ENCODE measurements at regions not wholly inside any gene's neighbourhood (a gene's known extent, or its start where the extent isn't known, plus 50 kb on each side); places are given as distances from the start of the nearest gene placed in this dataset.

- Histone ChIP-seq H2AFZ (ENCODE audit: low read length) (no peak overlapping the region), H3K79me2 (ENCODE audit: low read length) (no peaks in the 10 kb centered on the region), H4K20me1 (ENCODE audit: insufficient read depth, low read length) (no peaks in the 10 kb centered on the region), H3K27me3 (replicated peaks; ENCODE audit: insufficient read depth, low read length) (no peaks in the 10 kb centered on the region), H3F3A (ENCODE audit: insufficient read depth, low read length) (no peaks in the 10 kb centered on the region), H3K4me1 (ENCODE audit: low read length) (no peaks in the 10 kb centered on the region), H3K9me3 (replicated peaks; ENCODE audit: insufficient read depth, low read length) (no peaks in the 10 kb centered on the region), H3K4me2 (ENCODE audit: low read depth, low read length) (no peak overlapping the region), H3K27ac (ENCODE audit: low read length) (no peak overlapping the region), H3K4me3 (ENCODE audit: low read length) (no peak overlapping the region), H3K9me2 (replicated peaks; ENCODE audit: insufficient read depth, low read length) (no peaks in the 10 kb centered on the region), H3K36me3 (replicated peaks; ENCODE audit: insufficient read depth, low read length) (no peaks in the 10 kb centered on the region), H3K9ac (ENCODE audit: low read length) (no peak overlapping the region)
- TF ChIP-seq EZH2 (optimal IDR thresholded peaks at IDR 0.05; ENCODE audit: low read depth, low read length), result no peak
- no peak for TF ChIP-seq EZH2phosphoT487 (IDR thresholded peaks at IDR 0.05; ENCODE audit: low read length)
- no peak for TF ChIP-seq CTCF (IDR thresholded peaks at IDR 0.05; ENCODE audit: low read length)
- DNase-seq, result no peak
Observed at GRCh38 chr3:14273901-14274611, 95.4 kb downstream of the LSM3 start.

GRCh38 chr3:14274612-14274936, 96.0 kb downstream of the LSM3 start:
- Histone ChIP-seq H3K4me1 (ENCODE audit: low read length) (no peaks in the 10 kb centered on the region), H3K4me2 (ENCODE audit: low read depth, low read length) (no peak overlapping the region), H3K79me2 (ENCODE audit: low read length) (no peaks in the 10 kb centered on the region), H2AFZ (ENCODE audit: low read length) (no peak overlapping the region), H4K20me1 (ENCODE audit: insufficient read depth, low read length) (no peaks in the 10 kb centered on the region), H3F3A (ENCODE audit: insufficient read depth, low read length) (no peaks in the 10 kb centered on the region), H3K27me3 (replicated peaks; ENCODE audit: insufficient read depth, low read length) (no peaks in the 10 kb centered on the region), H3K9ac (ENCODE audit: low read length) (no peak overlapping the region), H3K9me3 (replicated peaks; ENCODE audit: insufficient read depth, low read length) (no peaks in the 10 kb centered on the region), H3K36me3 (replicated peaks; ENCODE audit: insufficient read depth, low read length) (no peaks in the 10 kb centered on the region), H3K27ac (ENCODE audit: low read length) (no peak overlapping the region), H3K4me3 (ENCODE audit: low read length) (no peak overlapping the region), H3K9me2 (replicated peaks; ENCODE audit: insufficient read depth, low read length) (no peaks in the 10 kb centered on the region)
- TF ChIP-seq EZH2 (optimal IDR thresholded peaks at IDR 0.05; ENCODE audit: low read depth, low read length) (no peak), EZH2phosphoT487 (IDR thresholded peaks at IDR 0.05; ENCODE audit: low read length) (no peak), CTCF (IDR thresholded peaks at IDR 0.05; ENCODE audit: low read length) (no peak)
- DNase-seq, result no peak

- Histone ChIP-seq H3K79me2 (ENCODE audit: low read length) (no peaks in the 10 kb centered on the region), H3K4me2 (ENCODE audit: low read depth, low read length) (no peak overlapping the region), H3K27me3 (replicated peaks; ENCODE audit: insufficient read depth, low read length) (no peaks in the 10 kb centered on the region), H3K9me3 (replicated peaks; ENCODE audit: insufficient read depth, low read length) (no peaks in the 10 kb centered on the region), H3F3A (ENCODE audit: insufficient read depth, low read length) (no peaks in the 10 kb centered on the region), H2AFZ (ENCODE audit: low read length) (no peak overlapping the region), H3K9ac (ENCODE audit: low read length) (no peak overlapping the region), H3K36me3 (replicated peaks; ENCODE audit: insufficient read depth, low read length) (no peaks in the 10 kb centered on the region), H4K20me1 (ENCODE audit: insufficient read depth, low read length) (no peaks in the 10 kb centered on the region), H3K27ac (ENCODE audit: low read length) (no peak overlapping the region), H3K4me1 (ENCODE audit: low read length) (no peaks in the 10 kb centered on the region), H3K4me3 (ENCODE audit: low read length) (no peak overlapping the region), H3K9me2 (replicated peaks; ENCODE audit: insufficient read depth, low read length) (no peaks in the 10 kb centered on the region)
- no peak for DNase-seq
- TF ChIP-seq EZH2phosphoT487 (IDR thresholded peaks at IDR 0.05; ENCODE audit: low read length) (no peak), CTCF (IDR thresholded peaks at IDR 0.05; ENCODE audit: low read length) (peak; percentile 19; the same call in 1 of the 2 replicates)
Observed at GRCh38 chr3:14274999-14275961, 96.7 kb downstream of the LSM3 start.

All from MM.1S (cell line).